ENCODE measurements at regions not wholly inside any gene's neighbourhood (a gene's known extent, or its start where the extent isn't known, plus 50 kb on each side); places are given as distances from the start of the nearest gene placed in this dataset.
"Not testable (repeated sequence)": the region's sequence is repeated elsewhere in the genome, so short reads cannot be mapped to it uniquely, and the experiment has no call there.

GRCh38 chr5:135149956-135150723 lies 116.1 kb upstream of the PITX1 start:
- ATAC-seq (replicated peaks in 1 of 4) (no peak), DNase-seq (no peak)
- no peak overlapping the region for H3K4me3 ChIP-seq (ENCODE audit: control insufficient read depth in 1 of 2, extremely low read depth in 1 of 2, low read length in 1 of 2)
- ChIA-PET POLR2A (no interaction called here), CTCF (no interaction called here)
- no peaks in the 10 kb centered on the region for H3K4me1 Mint-ChIP-seq
- H3K4me1 ChIP-seq (ENCODE audit: control insufficient read depth in 1 of 2, extremely low read depth in 1 of 2, insufficient read depth in 2 of 2, low read length in 2 of 2), result no peaks in the 10 kb centered on the region
- H3K36me3 ChIP-seq (ENCODE audit: control insufficient read depth in 2 of 2, extremely low read depth in 1 of 2, insufficient read depth in 1 of 2, low read length in 1 of 2), result no peaks in the 10 kb centered on the region
- H3K9me3 Mint-ChIP-seq, result peaks cover 0 to 8% (median 0%) of the 10 kb centered on the region in 3 donors
- no peak overlapping the region for H3K4me3 Mint-ChIP-seq
- peaks cover 2 to 33% of the 10 kb centered on the region in 2 experiments for H3K27me3 ChIP-seq (replicated peaks in 1 of 2; ENCODE audit: control insufficient read depth in 2 of 2, extremely low read depth in 1 of 2, insufficient read depth in 2 of 2, low read length in 1 of 2)
- H3K27ac Mint-ChIP-seq, result no peak overlapping the region
- H3K9me3 ChIP-seq, result no peaks in the 10 kb centered on the region
- 78% methylated on average over 9 of the region's 13 CpGs for WGBS (ENCODE audit: insufficient coverage)
- no peaks in the 10 kb centered on the region for H3K36me3 Mint-ChIP-seq
- no peak overlapping the region for H3K27ac ChIP-seq (ENCODE audit: low read length)
- peaks cover 7 to 10% of the 10 kb centered on the region in 2 donors for H3K27me3 Mint-ChIP-seq

- no peaks in the 10 kb centered on the region for H3K4me1 ChIP-seq (ENCODE audit: control insufficient read depth in 1 of 2, extremely low read depth in 1 of 2, insufficient read depth in 2 of 2, low read length in 2 of 2)
- no peak overlapping the region for H3K27ac ChIP-seq (ENCODE audit: low read length)
- ChIA-PET POLR2A (no interaction called here), CTCF (no interaction called here)
- H3K27me3 Mint-ChIP-seq, result peaks cover 7 to 12% of the 10 kb centered on the region in 2 donors
- no peaks in the 10 kb centered on the region for H3K36me3 ChIP-seq (ENCODE audit: control insufficient read depth in 2 of 2, extremely low read depth in 1 of 2, insufficient read depth in 1 of 2, low read length in 1 of 2)
- WGBS (ENCODE audit: insufficient coverage), result 65% methylated on average over 4 of the region's 5 CpGs
- H3K9me3 ChIP-seq, result no peaks in the 10 kb centered on the region
- no peak overlapping the region for H3K4me3 Mint-ChIP-seq
- no peak overlapping the region for H3K27ac Mint-ChIP-seq
- no peaks in the 10 kb centered on the region for H3K36me3 Mint-ChIP-seq
- H3K27me3 ChIP-seq (replicated peaks in 1 of 2; ENCODE audit: control insufficient read depth in 2 of 2, extremely low read depth in 1 of 2, insufficient read depth in 2 of 2, low read length in 1 of 2), result peaks cover 2 to 31% of the 10 kb centered on the region in 2 experiments
- ATAC-seq (replicated peaks in 1 of 4) (no peak), DNase-seq (peak in 1 of 35 experiments; percentile 2)
- H3K4me1 Mint-ChIP-seq, result no peaks in the 10 kb centered on the region
- peaks cover 0 to 8% (median 0%) of the 10 kb centered on the region in 3 donors for H3K9me3 Mint-ChIP-seq
- no peak overlapping the region for H3K4me3 ChIP-seq (ENCODE audit: control insufficient read depth in 1 of 2, extremely low read depth in 1 of 2, low read length in 1 of 2)
Measured at GRCh38 chr5:135149229-135149955, 115.4 kb upstream of the PITX1 start.

DNA sequence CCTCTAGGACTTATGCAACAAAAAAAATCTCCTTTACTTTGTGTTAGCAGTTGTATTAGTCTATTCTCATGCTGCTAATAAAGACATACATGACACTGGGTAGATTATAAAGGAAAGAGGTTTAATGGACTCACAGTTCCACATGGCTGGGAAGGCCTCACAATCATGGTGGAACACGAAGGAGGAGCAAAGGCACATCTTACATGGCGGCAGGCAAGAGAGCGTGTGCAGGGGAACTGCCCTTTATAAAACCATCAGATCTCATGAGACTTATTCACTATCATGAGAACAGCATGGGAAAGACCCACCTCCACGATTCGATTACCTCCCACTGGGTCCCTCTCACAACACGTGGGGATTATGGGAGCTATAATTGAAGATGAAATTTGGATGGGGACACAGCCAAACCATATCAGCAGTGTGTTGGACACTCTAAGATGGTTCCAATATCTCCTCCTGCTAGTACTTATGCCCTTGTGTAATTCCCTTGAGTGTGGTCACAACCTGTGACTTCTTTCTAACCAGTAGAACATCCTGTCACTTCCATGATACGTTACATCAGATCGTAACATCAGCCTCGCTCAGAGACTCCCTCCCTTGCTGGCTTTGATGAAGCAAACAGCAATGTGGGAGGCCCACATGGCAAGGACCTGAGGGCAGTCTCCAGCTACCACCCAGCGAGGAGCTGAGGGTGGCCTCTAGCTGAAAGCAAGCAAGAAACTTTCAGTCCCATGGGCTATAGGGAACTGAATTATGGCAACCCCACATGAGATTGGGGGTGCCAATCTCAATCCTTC lies 113.5 kb upstream of the PITX1 start:
- Mint-ChIP-seq H3K36me3 (no peaks in the 10 kb centered on the region), H3K4me1 (no peaks in the 10 kb centered on the region), H3K9me3 (peaks cover 0 to 8% (median 0%) of the 10 kb centered on the region in 3 donors), H3K27me3 (peaks cover 4 to 9% of the 10 kb centered on the region in 2 donors), H3K4me3 (no peak overlapping the region), H3K27ac (no peak overlapping the region)
- ATAC-seq (replicated peaks in 1 of 4) (no peak), DNase-seq (no peak)
- 95% methylated on average over 4 of the region's 10 CpGs for WGBS (ENCODE audit: insufficient coverage)
- no peaks in the 10 kb centered on the region for H3K4me1 ChIP-seq (ENCODE audit: control insufficient read depth in 1 of 2, extremely low read depth in 1 of 2, insufficient read depth in 2 of 2, low read length in 2 of 2)
- no peaks in the 10 kb centered on the region for H3K9me3 ChIP-seq
- H3K36me3 ChIP-seq (ENCODE audit: control insufficient read depth in 2 of 2, extremely low read depth in 1 of 2, insufficient read depth in 1 of 2, low read length in 1 of 2), result no peaks in the 10 kb centered on the region
- no peak overlapping the region for H3K27ac ChIP-seq (ENCODE audit: low read length)
- CTCF ChIA-PET, result interaction anchor here in 1 of 2 donors (0.7 kb wide), 1 partner anchor 24 kb away, joined by 4 read pairs; no protein-coding TSS in a partner anchor
- no peak overlapping the region for H3K4me3 ChIP-seq (ENCODE audit: control insufficient read depth in 1 of 2, extremely low read depth in 1 of 2, low read length in 1 of 2)
- peaks cover 2 to 25% of the 10 kb centered on the region in 2 experiments for H3K27me3 ChIP-seq (replicated peaks in 1 of 2; ENCODE audit: control insufficient read depth in 2 of 2, extremely low read depth in 1 of 2, insufficient read depth in 2 of 2, low read length in 1 of 2)
- POLR2A ChIA-PET, result no interaction called here

- Mint-ChIP-seq H3K9me3 (peaks cover 0 to 8% (median 0%) of the 10 kb centered on the region in 3 donors), H3K36me3 (no peaks in the 10 kb centered on the region), H3K4me1 (no peaks in the 10 kb centered on the region), H3K4me3 (no peak overlapping the region), H3K27ac (no peak overlapping the region), H3K27me3 (peaks cover 4 to 7% of the 10 kb centered on the region in 2 donors)
- H3K27ac ChIP-seq (ENCODE audit: low read length), result no peak overlapping the region
- POLR2A ChIA-PET, result no interaction called here
- peaks cover 2 to 16% of the 10 kb centered on the region in 2 experiments for H3K27me3 ChIP-seq (replicated peaks in 1 of 2; ENCODE audit: control insufficient read depth in 2 of 2, extremely low read depth in 1 of 2, insufficient read depth in 2 of 2, low read length in 1 of 2)
- no CpG with 5 or more reads among the region's 2 CpGs for WGBS (ENCODE audit: insufficient coverage)
- DNase-seq, result no peak
- CTCF ChIA-PET, result no interaction called here
- ATAC-seq (replicated peaks in 1 of 4), result no peak
- H3K4me1 ChIP-seq (ENCODE audit: control insufficient read depth in 1 of 2, extremely low read depth in 1 of 2, insufficient read depth in 2 of 2, low read length in 2 of 2), result no peaks in the 10 kb centered on the region
- no peaks in the 10 kb centered on the region for H3K36me3 ChIP-seq (ENCODE audit: control insufficient read depth in 2 of 2, extremely low read depth in 1 of 2, insufficient read depth in 1 of 2, low read length in 1 of 2)
- no peak overlapping the region for H3K4me3 ChIP-seq (ENCODE audit: control insufficient read depth in 1 of 2, extremely low read depth in 1 of 2, low read length in 1 of 2)
- H3K9me3 ChIP-seq, result no peaks in the 10 kb centered on the region
Measured at GRCh38 chr5:135145985-135146384, 112.0 kb upstream of the PITX1 start.

GRCh38 chr5:135143682-135144081 lies 109.7 kb upstream of the PITX1 start:
- H3K36me3 Mint-ChIP-seq; CTCF ChIA-PET; H3K27ac Mint-ChIP-seq; H3K4me1 ChIP-seq (ENCODE audit: control insufficient read depth in 1 of 2, extremely low read depth in 1 of 2, insufficient read depth in 2 of 2, low read length in 2 of 2); ATAC-seq (replicated peaks in 1 of 4); POLR2A ChIA-PET; H3K9me3 Mint-ChIP-seq; DNase-seq; H3K4me3 ChIP-seq (ENCODE audit: control insufficient read depth in 1 of 2, extremely low read depth in 1 of 2, low read length in 1 of 2); H3K4me1 Mint-ChIP-seq; H3K27ac ChIP-seq (ENCODE audit: low read length); H3K9me3 ChIP-seq; H3K36me3 ChIP-seq (ENCODE audit: control insufficient read depth in 2 of 2, extremely low read depth in 1 of 2, insufficient read depth in 1 of 2, low read length in 1 of 2); H3K27me3 ChIP-seq (replicated peaks in 1 of 2; ENCODE audit: control insufficient read depth in 2 of 2, extremely low read depth in 1 of 2, insufficient read depth in 2 of 2, low read length in 1 of 2); H3K4me3 Mint-ChIP-seq: not testable (repeated sequence)
- WGBS (ENCODE audit: insufficient coverage), result 82% methylated on average over 3 of the region's 4 CpGs
- peaks cover 11 to 12% of the 10 kb centered on the region in 2 donors for H3K27me3 Mint-ChIP-seq
